ENCODE measurements at regions not wholly inside any gene's neighbourhood (a gene's known extent, or its start where the extent isn't known, plus 50 kb on each side); places are given as distances from the start of the nearest gene placed in this dataset.
"Not testable (repeated sequence)": the region's sequence is repeated elsewhere in the genome, so short reads cannot be mapped to it uniquely, and the experiment has no call there.

- no peak for DNase-seq (ENCODE audit: low read depth in 1 of 2, low spot score in 1 of 2)
These were observed 244.3 kb upstream of the SLCO3A1 start for GRCh38 chr15:91609231-91609630.

GRCh38 chr15:91609966-91610365, 243.5 kb upstream of the SLCO3A1 start:
- no peak for DNase-seq (ENCODE audit: low read depth in 1 of 2, low spot score in 1 of 2)

- DNase-seq (ENCODE audit: low read depth in 1 of 2, low spot score in 1 of 2) = no peak
These were observed 241.8 kb upstream of the SLCO3A1 start for GRCh38 chr15:91611561-91612323.

- no peak for DNase-seq (ENCODE audit: low read depth in 1 of 2, low spot score in 1 of 2)
These were observed 233.3 kb upstream of the SLCO3A1 start for GRCh38 chr15:91620229-91620628.

- DNase-seq (ENCODE audit: low read depth in 1 of 2, low spot score in 1 of 2) = no peak
These were observed 231.3 kb upstream of the SLCO3A1 start for GRCh38 chr15:91622235-91622634.

- no peak for DNase-seq (ENCODE audit: low read depth in 1 of 2, low spot score in 1 of 2)
These were observed 230.7 kb upstream of the SLCO3A1 start for GRCh38 chr15:91622711-91623342.

GRCh38 chr15:91624353-91624968, 229.0 kb upstream of the SLCO3A1 start:
- DNase-seq (ENCODE audit: low read depth in 1 of 2, low spot score in 1 of 2) = no peak

GRCh38 chr15:91625506-91625905, 228.0 kb upstream of the SLCO3A1 start:
- no peak for DNase-seq (ENCODE audit: low read depth in 1 of 2, low spot score in 1 of 2)

- no peak for DNase-seq (ENCODE audit: low read depth in 1 of 2, low spot score in 1 of 2)
These were observed 225.8 kb upstream of the SLCO3A1 start for GRCh38 chr15:91627473-91628278.

- no peak for DNase-seq (ENCODE audit: low read depth in 1 of 2, low spot score in 1 of 2)
These were observed 223.4 kb upstream of the SLCO3A1 start for GRCh38 chr15:91630090-91630489.

GRCh38 chr15:91632176-91632575, 221.3 kb upstream of the SLCO3A1 start:
- no peak for DNase-seq (ENCODE audit: low read depth in 1 of 2, low spot score in 1 of 2)

- DNase-seq (ENCODE audit: low read depth in 1 of 2, low spot score in 1 of 2) = no peak
These were observed 220.5 kb upstream of the SLCO3A1 start for GRCh38 chr15:91632981-91633380.

- DNase-seq (ENCODE audit: low read depth in 1 of 2, low spot score in 1 of 2) = no peak
These were observed 219.3 kb upstream of the SLCO3A1 start for GRCh38 chr15:91634179-91634578.

GRCh38 chr15:91635080-91635479, 218.4 kb upstream of the SLCO3A1 start:
- DNase-seq (ENCODE audit: low read depth in 1 of 2, low spot score in 1 of 2) = no peak

- DNase-seq (ENCODE audit: low read depth in 1 of 2, low spot score in 1 of 2) = no peak
These were observed 217.9 kb upstream of the SLCO3A1 start for GRCh38 chr15:91635641-91636040.

- DNase-seq (ENCODE audit: low read depth in 1 of 2, low spot score in 1 of 2) = no peak
These were observed 204.5 kb upstream of the SLCO3A1 start for GRCh38 chr15:91649016-91649415.

- DNase-seq (ENCODE audit: low read depth in 1 of 2, low spot score in 1 of 2) = no peak
These were observed 203.6 kb upstream of the SLCO3A1 start for GRCh38 chr15:91649831-91650321.

- DNase-seq (ENCODE audit: low read depth in 1 of 2, low spot score in 1 of 2) = no peak
These were observed 202.3 kb upstream of the SLCO3A1 start for GRCh38 chr15:91651251-91651650.

- no peak for DNase-seq (ENCODE audit: low read depth in 1 of 2, low spot score in 1 of 2)
These were observed 200.8 kb upstream of the SLCO3A1 start for GRCh38 chr15:91652610-91653207.

- not testable (repeated sequence) for DNase-seq (ENCODE audit: low read depth in 1 of 2, low spot score in 1 of 2)
These were observed 197.8 kb upstream of the SLCO3A1 start for GRCh38 chr15:91655563-91656290.

All from stimulated activated CD4-positive, alpha-beta T cell treated with anti-CD3 and anti-CD28 coated beads, Interleukin-15, amount 100 ng/mL, for 1 hour (primary cell).